GM12878 (cell line): ENCODE measurements at regions not wholly inside any gene's neighbourhood (a gene's known extent, or its start where the extent isn't known, plus 50 kb on each side); places are given as distances from the start of the nearest gene placed in this dataset.

Experiments used
- ATAC-seq: fragments of 200-7000 bp; cut with Tn5 transposase; 3 replicates; pipeline ENCODE4 v1.9.1; 2020; ENCODE audit warnings: mild to moderate bottlenecking, moderate library complexity
- BruUV-seq: library from RNA; stranded (reverse); fragments of 400-500 nt; replicated peaks from 2 replicates; lab custom pipeline; 2021; lab: Mats Ljungman, UMichigan
- CTCF ChIA-PET: fragments of 300-600 bp; sonication (Branson Sonifier 250); formaldehyde crosslinking; extraction: SDS; loops from one replicate; lab custom pipeline; 2021; ENCODE audit warnings: inconsistent platforms; lab: Yijun Ruan, JAX
- POLR2A ChIA-PET: fragments of 350-600 bp; formaldehyde crosslinking; extraction: SDS; loops from one replicate; lab custom pipeline; 2021; ENCODE audit warnings: inconsistent platforms; lab: Charles Lee
- RAD21 ChIA-PET: fragments of 300-600 bp; sonication (Branson Sonifier 250); formaldehyde crosslinking; loops from one replicate; lab custom pipeline; 2023; ENCODE audit warnings: antibody characterized with exemption; ENCODE audit not compliant: unreplicated experiment; lab: Charles Lee
- SMC1A ChIA-PET: fragments of 300-600 bp; sonication (Branson Sonifier 250); formaldehyde crosslinking; loops from one replicate; lab custom pipeline; 2023; ENCODE audit not compliant: unreplicated experiment, uncharacterized antibody; lab: Charles Lee
- DNase-seq: peaks from one replicate; pipeline ENCODE4 v3.0.0-alpha.2; 2011; ENCODE audit warnings: low read depth, low spot score
- FAIRE-seq: peaks from 3 replicates; lab custom pipeline; 2011; peaks lifted over from hg19 to GRCh38; lab: Jason Lieb, UNC
- H2AFZ ChIP-seq: 2 replicates; pipeline ENCODE4 v1.6.0; 2011; ENCODE audit warnings: low read depth, low read length, control low read depth; ENCODE audit not compliant: control insufficient read depth
- H3K27ac ChIP-seq: 2 replicates; pipeline ENCODE4 v1.5.1; 2011; ENCODE audit warnings: control low read depth; ENCODE audit not compliant: control insufficient read depth, insufficient read depth
- H3K27me3 ChIP-seq, 2 experiments: replicated peaks in 1 of 2; 2 replicates each; pipeline versions ENCODE4 v1.6.0 to v1.6.1; 2011; ENCODE audit warnings: low read length in 1 of 2; ENCODE audit not compliant: control insufficient read depth in 2 of 2, insufficient read depth in 2 of 2
- H3K36me3 ChIP-seq, 2 experiments: 2 replicates each; pipeline ENCODE4 v1.5.1; 2011; ENCODE audit warnings: low read length in 1 of 2; ENCODE audit not compliant: control insufficient read depth in 2 of 2, insufficient read depth in 2 of 2
- H3K4me1 ChIP-seq: 2 replicates; pipeline ENCODE4 v1.6.1; 2011; ENCODE audit warnings: mild to moderate bottlenecking, low read length, moderate library complexity, mixed read lengths; ENCODE audit not compliant: control insufficient read depth, insufficient read depth
- H3K4me2 ChIP-seq: 2 replicates; pipeline ENCODE4 v1.6.0; 2011; ENCODE audit warnings: control low read depth; ENCODE audit not compliant: control insufficient read depth, insufficient read depth
- H3K4me3 ChIP-seq: fragments of 200-600 bp; sonication (generic); 2 replicates; pipeline ENCODE4 v1.5.1; 2016
- H3K79me2 ChIP-seq: 2 replicates; pipeline ENCODE4 v1.6.0; 2011; ENCODE audit warnings: low read length; ENCODE audit not compliant: control insufficient read depth, insufficient read depth
- H3K9ac ChIP-seq: 2 replicates; pipeline ENCODE4 v1.8.0; 2011; ENCODE audit warnings: low read length, control low read depth, mixed read lengths; ENCODE audit not compliant: control insufficient read depth, insufficient read depth
- H3K9me3 ChIP-seq: replicated peaks from 3 replicates; pipeline ENCODE4 v1.5.1; 2011; ENCODE audit warnings: mild to moderate bottlenecking, low read length; ENCODE audit not compliant: control insufficient read depth, insufficient read depth
- H4K20me1 ChIP-seq: 2 replicates; pipeline ENCODE4 v1.6.0; 2011; ENCODE audit not compliant: control insufficient read depth, insufficient read depth
- ATF7 ChIP-seq: fragments of 450-650 bp; IDR thresholded peaks from 2 replicates; pipeline ENCODE4 v1.6.1; 2016; ENCODE audit warnings: low read depth, mild to moderate bottlenecking
- BCL11A ChIP-seq: IDR thresholded peaks from 2 replicates; pipeline ENCODE4 v1.6.1; 2011; ENCODE audit warnings: low read depth, low read length
- BCL3 ChIP-seq: IDR thresholded peaks from 2 replicates; pipeline ENCODE4 v1.6.1; 2011; ENCODE audit warnings: borderline replicate concordance, low read depth, mild to moderate bottlenecking, moderate library complexity, low read length; ENCODE audit not compliant: insufficient read depth, poor library complexity, severe bottlenecking
- BRCA1 ChIP-seq: IDR thresholded peaks from 2 replicates; pipeline ENCODE4 v1.6.1; 2011; ENCODE audit warnings: low read depth, low read length, improper control_type of control experiment
- CREB1 ChIP-seq: IDR thresholded peaks from 2 replicates; pipeline ENCODE4 v1.6.1; 2012; ENCODE audit warnings: low read depth, mild to moderate bottlenecking, inconsistent platforms
- EP300 ChIP-seq, 2 experiments: fragments of 150-350 bp in 1 of 2; IDR thresholded peaks; 2 replicates each; pipeline ENCODE4 v1.6.1; 2011 to 2012; ENCODE audit warnings: low read depth in 2 of 2, low read length in 2 of 2, borderline replicate concordance in 1 of 2, improper control_type of control experiment in 1 of 2, inconsistent platforms in 1 of 2; ENCODE audit not compliant: control insufficient read depth in 1 of 2
- HDAC6 ChIP-seq: fragments of 200-600 bp; sonication (generic); IDR thresholded peaks from one replicate; pipeline ENCODE4 v1.8.0; 2017; ENCODE audit warnings: antibody characterized with exemption; ENCODE audit not compliant: unreplicated experiment
- NR2C1 ChIP-seq: fragments of 450-650 bp; IDR thresholded peaks from 2 replicates; pipeline ENCODE4 v1.6.1; 2017; ENCODE audit warnings: antibody characterized with exemption, mild to moderate bottlenecking, moderate library complexity
- POLR2A ChIP-seq: IDR thresholded peaks from 2 replicates; pipeline ENCODE4 v1.6.1; 2011; ENCODE audit warnings: low read depth, mild to moderate bottlenecking, low read length
- RFX5 ChIP-seq: IDR thresholded peaks from 2 replicates; pipeline ENCODE4 v1.6.1; 2011; ENCODE audit warnings: low read depth, low read length, improper control_type of control experiment
- SIN3A ChIP-seq: IDR thresholded peaks from 2 replicates; pipeline ENCODE4 v1.6.1; 2012; ENCODE audit warnings: low read depth, low read length, improper control_type of control experiment
- SREBF2 ChIP-seq: IDR thresholded peaks from 2 replicates; pipeline ENCODE4 v1.6.1; 2012; ENCODE audit warnings: mild to moderate bottlenecking, low read length
- SUPT20H ChIP-seq: IDR thresholded peaks from 2 replicates; pipeline ENCODE4 v1.6.1; 2011; ENCODE audit warnings: low read depth, mild to moderate bottlenecking, low read length, moderate library complexity, borderline replicate concordance; ENCODE audit not compliant: control insufficient read depth
- TAF1 ChIP-seq: IDR thresholded peaks from 2 replicates; pipeline ENCODE4 v1.6.1; 2011; ENCODE audit warnings: mild to moderate bottlenecking, low read depth, low read length, borderline replicate concordance
- TCF12 ChIP-seq: IDR thresholded peaks from 2 replicates; pipeline ENCODE4 v1.6.1; 2011; ENCODE audit warnings: low read depth, mild to moderate bottlenecking, low read length
- TCF7 ChIP-seq: IDR thresholded peaks from 2 replicates; pipeline ENCODE4 v1.6.1; 2014; ENCODE audit warnings: antibody characterized with exemption, borderline replicate concordance
- WRNIP1 ChIP-seq: IDR thresholded peaks from 2 replicates; pipeline ENCODE4 v1.6.1; 2011; ENCODE audit warnings: low read depth, low read length, improper control_type of control experiment, borderline replicate concordance
- ZNF24 ChIP-seq: fragments of 450-650 bp; IDR thresholded peaks from 2 replicates; pipeline ENCODE4 v1.6.1; 2017; ENCODE audit warnings: antibody characterized with exemption, mild to moderate bottlenecking
- ZSCAN29 ChIP-seq: fragments of 450-650 bp; IDR thresholded peaks from 2 replicates; pipeline ENCODE4 v1.6.1; 2017; ENCODE audit warnings: mild to moderate bottlenecking, moderate library complexity
- WGBS: methylation state at CpG from one replicate; pipeline ENCODE4 v1.1.6; 2016; ENCODE audit warnings: low lambda C conversion rate; ENCODE audit not compliant: insufficient replicate concordance, insufficient coverage; ENCODE audit errors: missing lambda C conversion rate; 5-methylcytosine and 5-hydroxymethylcytosine counted together
- in situ Hi-C: fragments of 300-500 bp; cut with MboI; formaldehyde crosslinking; loops from 9 replicates; pipeline ENCODE4 v1.14.3; 2018; ENCODE audit warnings: mixed read lengths
- intact Hi-C: fragments of 100-400 bp; cut with micrococcal nuclease; formaldehyde crosslinking; loops from one replicate; pipeline ENCODE4 v1.14.2; 2022; ENCODE audit not compliant: unreplicated experiment
- TF ChIP-seq, protein P1 (sequence below): fragments of 450-650 bp; IDR thresholded peaks from 2 replicates; pipeline ENCODE4 v1.6.1; 2018; ENCODE audit warnings: borderline replicate concordance, mild to moderate bottlenecking; ENCODE audit not compliant: partially characterized antibody

GRCh38 chr6:62528894-62529526, 243.0 kb upstream of the KHDRBS2 start:
- DNase-seq: no peak
- TF ChIP-seq BCL3: no peak
- TF ChIP-seq, protein P1, sequence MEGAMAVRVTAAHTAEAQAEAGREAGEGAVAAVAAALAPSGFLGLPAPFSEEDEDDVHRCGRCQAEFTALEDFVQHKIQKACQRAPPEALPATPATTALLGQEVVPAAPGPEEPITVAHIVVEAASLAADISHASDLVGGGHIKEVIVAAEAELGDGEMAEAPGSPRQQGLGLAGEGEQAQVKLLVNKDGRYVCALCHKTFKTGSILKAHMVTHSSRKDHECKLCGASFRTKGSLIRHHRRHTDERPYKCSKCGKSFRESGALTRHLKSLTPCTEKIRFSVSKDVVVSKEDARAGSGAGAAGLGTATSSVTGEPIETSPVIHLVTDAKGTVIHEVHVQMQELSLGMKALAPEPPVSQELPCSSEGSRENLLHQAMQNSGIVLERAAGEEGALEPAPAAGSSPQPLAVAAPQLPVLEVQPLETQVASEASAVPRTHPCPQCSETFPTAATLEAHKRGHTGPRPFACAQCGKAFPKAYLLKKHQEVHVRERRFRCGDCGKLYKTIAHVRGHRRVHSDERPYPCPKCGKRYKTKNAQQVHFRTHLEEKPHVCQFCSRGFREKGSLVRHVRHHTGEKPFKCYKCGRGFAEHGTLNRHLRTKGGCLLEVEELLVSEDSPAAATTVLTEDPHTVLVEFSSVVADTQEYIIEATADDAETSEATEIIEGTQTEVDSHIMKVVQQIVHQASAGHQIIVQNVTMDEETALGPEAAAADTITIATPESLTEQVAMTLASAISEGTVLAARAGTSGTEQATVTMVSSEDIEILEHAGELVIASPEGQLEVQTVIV: no peak
- no peak for TF ChIP-seq SUPT20H
- no peak for TF ChIP-seq TAF1
- no peak for TF ChIP-seq ATF7
- no peak for TF ChIP-seq TCF7
- TF ChIP-seq BRCA1: no peak
- no peak for TF ChIP-seq CREB1
- no peak for TF ChIP-seq RFX5
- no peak for TF ChIP-seq WRNIP1
- no peak for TF ChIP-seq HDAC6
- no peak for TF ChIP-seq BCL11A
- no peak for TF ChIP-seq SREBF2
- TF ChIP-seq ZSCAN29: no peak
- no peak for TF ChIP-seq SIN3A
- TF ChIP-seq POLR2A: no peak
- no peak for TF ChIP-seq NR2C1
- TF ChIP-seq TCF12: no peak
- TF ChIP-seq EP300 (IDR thresholded peaks at IDR 0.05; ENCODE audit: borderline replicate concordance in 1 of 2, control insufficient read depth in 1 of 2, low read depth in 2 of 2, low read length in 2 of 2): no peak
- no peak for TF ChIP-seq ZNF24
- FAIRE-seq: no peak
- H2AFZ ChIP-seq: no peak overlapping the region
- POLR2A ChIA-PET: no interaction called here
- no peaks in the 10 kb centered on the region for H3K27me3 ChIP-seq
- CTCF ChIA-PET: interaction anchor here (0.6 kb wide), 1 partner anchor 95 kb away, joined by 5 read pairs; no protein-coding TSS in a partner anchor
- H3K27ac ChIP-seq: no peak overlapping the region
- RAD21 ChIA-PET: no interaction called here
- in situ Hi-C loops: no loop called here
- no peaks in the 10 kb centered on the region for H3K79me2 ChIP-seq
- H3K36me3 ChIP-seq: no peaks in the 10 kb centered on the region
- H3K4me3 ChIP-seq: no peak overlapping the region
- no peaks in the 10 kb centered on the region for H3K9me3 ChIP-seq
- SMC1A ChIA-PET: no interaction called here
- H3K9ac ChIP-seq: no peak overlapping the region
- no peaks in the 10 kb centered on the region for H3K4me1 ChIP-seq
- intact Hi-C loops: no loop called here
- no peak for ATAC-seq
- no peaks in the 10 kb centered on the region for H4K20me1 ChIP-seq
- H3K4me2 ChIP-seq: no peak overlapping the region
- BruUV-seq: no TSS peak
- WGBS: 35% methylated on average over 3 of the region's 3 CpGs
